Stimulated activated naive B cell treated with anti-CD40 and anti-IgM and Interleukin-4, amounts not matched to agents 10 μg/mL and 1 μg/mL and 100 μg/mL, for 72 hours (primary cell): ENCODE measurements at regions not wholly inside any gene's neighbourhood (a gene's known extent, or its start where the extent isn't known, plus 50 kb on each side); places are given as distances from the start of the nearest gene placed in this dataset.

ENCODE experiments used
- ATAC-seq, 2 donors: fragments of 150-1000 bp; cut with Tn5 transposase; replicated peaks; 2 replicates each; pipeline ENCODE4 v1.10.0; 2021; ENCODE audit warnings: moderate library complexity in 1 of 2
- DNase-seq: peaks from one replicate; pipeline ENCODE4 v3.0.0; 2021
- H3K27ac Mint-ChIP-seq: one replicate; pipeline ENCODE4 v1.8.0; 2022; ENCODE audit warnings: mild to moderate bottlenecking, mixed read lengths
- H3K27me3 Mint-ChIP-seq, 2 donors: one replicate each; pipeline ENCODE4 v1.8.0; 2022; ENCODE audit warnings: mixed read lengths in 2 of 2
- H3K36me3 Mint-ChIP-seq, 2 donors: one replicate each; pipeline ENCODE4 v1.8.0; 2022; ENCODE audit warnings: mixed read lengths in 2 of 2, mild to moderate bottlenecking in 1 of 2
- H3K4me1 Mint-ChIP-seq, 2 donors: one replicate each; pipeline ENCODE4 v1.8.0; 2022; ENCODE audit warnings: mixed read lengths in 2 of 2, mild to moderate bottlenecking in 1 of 2
- H3K4me3 Mint-ChIP-seq, 2 donors: one replicate each; pipeline ENCODE4 v1.8.0; 2022; ENCODE audit warnings: mild to moderate bottlenecking in 2 of 2, mixed read lengths in 2 of 2, moderate library complexity in 1 of 2
- H3K9me3 Mint-ChIP-seq, 2 donors: one replicate each; pipeline ENCODE4 v1.8.0; 2022; ENCODE audit warnings: mixed read lengths in 2 of 2, mild to moderate bottlenecking in 1 of 2

DNA sequence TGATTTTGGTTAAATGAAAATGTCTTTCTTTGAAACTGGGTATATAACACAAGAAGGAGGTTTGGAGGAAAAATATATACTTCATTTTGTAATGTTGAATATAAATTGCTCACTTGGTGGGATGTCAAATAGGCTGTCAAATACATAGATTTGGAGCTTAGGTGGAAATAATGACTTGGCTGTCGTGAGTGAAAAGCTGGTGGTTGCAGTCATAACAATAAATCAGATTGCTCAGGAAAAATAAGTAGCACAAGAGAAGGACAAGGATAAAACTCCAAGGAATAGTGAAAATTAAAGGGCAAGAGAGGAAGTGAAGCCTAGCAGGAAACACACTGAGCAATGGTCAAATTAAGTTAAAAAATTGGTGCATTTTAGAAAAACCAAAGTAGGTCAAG lies 253.0 kb upstream of the ANKRD50 start:
- no peaks in the 10 kb centered on the region for H3K36me3 Mint-ChIP-seq
- H3K9me3 Mint-ChIP-seq, result peaks cover 10 to 14% of the 10 kb centered on the region in 2 donors
- no peak overlapping the region for H3K27ac Mint-ChIP-seq
- no peaks in the 10 kb centered on the region for H3K27me3 Mint-ChIP-seq
- H3K4me1 Mint-ChIP-seq, result no peaks in the 10 kb centered on the region
- DNase-seq, result no peak
- no peak overlapping the region for H3K4me3 Mint-ChIP-seq
- no peak for ATAC-seq

- no peaks in the 10 kb centered on the region for H3K4me1 Mint-ChIP-seq
- no peaks in the 10 kb centered on the region for H3K36me3 Mint-ChIP-seq
- H3K27me3 Mint-ChIP-seq, result no peaks in the 10 kb centered on the region
- ATAC-seq, result no peak
- no peak overlapping the region for H3K4me3 Mint-ChIP-seq
- no peak overlapping the region for H3K27ac Mint-ChIP-seq
- H3K9me3 Mint-ChIP-seq, result peaks cover 14 to 18% of the 10 kb centered on the region in 2 donors
- DNase-seq, result no peak
These were observed 252.4 kb upstream of the ANKRD50 start for GRCh38 chr4:124964852-124965496.

DNA sequence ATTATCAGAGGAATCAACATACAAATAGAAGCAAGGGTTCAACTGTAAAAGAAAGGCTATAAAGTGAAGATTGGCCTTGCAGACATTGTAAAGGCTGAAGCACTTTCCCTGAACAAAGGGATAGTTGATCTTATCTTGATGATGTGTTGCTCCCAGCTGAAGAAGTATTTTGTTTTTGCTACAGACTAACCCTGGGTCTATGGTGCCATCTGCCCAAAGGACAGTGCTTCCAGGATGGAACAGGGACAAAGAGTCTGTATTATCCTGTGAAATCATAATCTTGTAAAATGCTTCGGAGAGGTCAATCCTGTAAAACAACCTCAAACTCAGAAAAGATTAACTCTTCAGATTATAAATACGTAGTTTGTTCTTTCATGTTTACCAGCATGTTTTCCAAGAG lies 251.7 kb upstream of the ANKRD50 start:
- H3K4me1 Mint-ChIP-seq, result no peaks in the 10 kb centered on the region
- DNase-seq (no peak), ATAC-seq (no peak)
- peaks cover 16 to 18% of the 10 kb centered on the region in 2 donors for H3K9me3 Mint-ChIP-seq
- H3K4me3 Mint-ChIP-seq, result no peak overlapping the region
- H3K27ac Mint-ChIP-seq, result no peak overlapping the region
- H3K27me3 Mint-ChIP-seq, result no peaks in the 10 kb centered on the region
- no peaks in the 10 kb centered on the region for H3K36me3 Mint-ChIP-seq

- peaks cover 16 to 18% of the 10 kb centered on the region in 2 donors for H3K9me3 Mint-ChIP-seq
- H3K36me3 Mint-ChIP-seq, result no peaks in the 10 kb centered on the region
- H3K27me3 Mint-ChIP-seq, result no peaks in the 10 kb centered on the region
- H3K4me3 Mint-ChIP-seq, result no peak overlapping the region
- no peak for ATAC-seq
- H3K4me1 Mint-ChIP-seq, result no peaks in the 10 kb centered on the region
- DNase-seq, result no peak
- H3K27ac Mint-ChIP-seq, result no peak overlapping the region
These were observed 248.7 kb upstream of the ANKRD50 start for GRCh38 chr4:124961138-124961750.

DNA sequence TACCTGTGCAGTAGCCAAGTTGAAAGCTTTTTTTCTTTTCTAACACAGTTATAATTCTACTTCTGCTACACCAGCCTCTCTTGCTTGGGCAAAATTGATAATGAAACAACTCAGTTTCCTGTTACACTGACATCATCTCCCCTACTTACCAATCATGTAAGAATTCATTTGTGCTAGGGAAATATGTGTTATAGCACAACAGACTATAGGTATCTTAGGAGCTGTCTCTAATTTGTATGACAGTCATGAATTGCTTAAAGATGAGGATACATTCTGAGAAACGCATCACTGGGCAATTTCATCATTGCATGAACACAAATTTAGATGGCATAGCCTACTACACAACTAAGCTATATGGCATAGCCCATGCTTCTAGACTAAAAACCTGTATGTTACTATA lies 246.3 kb upstream of the ANKRD50 start:
- Mint-ChIP-seq H3K27me3 (no peaks in the 10 kb centered on the region), H3K36me3 (no peaks in the 10 kb centered on the region), H3K27ac (no peak overlapping the region), H3K4me1 (no peaks in the 10 kb centered on the region), H3K4me3 (no peak overlapping the region), H3K9me3 (peaks cover 16 to 18% of the 10 kb centered on the region in 2 donors)
- ATAC-seq (no peak), DNase-seq (no peak)

DNA sequence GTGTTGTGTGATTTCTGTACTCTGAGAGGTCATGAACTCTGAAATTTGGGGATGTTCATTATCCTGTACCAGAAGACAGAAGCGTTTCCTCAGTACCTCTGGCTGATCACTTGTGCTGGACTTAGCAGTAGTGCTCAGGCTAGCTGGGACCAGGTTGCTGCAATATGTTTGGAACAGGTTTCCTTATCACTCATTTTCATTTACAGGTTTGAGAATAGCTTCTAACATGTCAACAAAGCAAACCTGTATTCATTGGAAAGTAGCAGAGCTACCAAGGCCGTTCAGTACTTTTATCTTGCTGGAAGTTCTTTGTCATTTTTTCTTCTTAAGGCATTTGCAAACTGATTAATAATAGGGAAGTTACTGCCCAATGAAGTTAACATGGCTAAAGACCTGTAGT lies 242.9 kb upstream of the ANKRD50 start:
- Mint-ChIP-seq H3K4me1 (no peaks in the 10 kb centered on the region), H3K27me3 (no peaks in the 10 kb centered on the region), H3K36me3 (no peaks in the 10 kb centered on the region), H3K9me3 (peaks cover 8 to 12% of the 10 kb centered on the region in 2 donors), H3K4me3 (no peak overlapping the region), H3K27ac (no peak overlapping the region)
- DNase-seq (no peak), ATAC-seq (no peak)

DNA sequence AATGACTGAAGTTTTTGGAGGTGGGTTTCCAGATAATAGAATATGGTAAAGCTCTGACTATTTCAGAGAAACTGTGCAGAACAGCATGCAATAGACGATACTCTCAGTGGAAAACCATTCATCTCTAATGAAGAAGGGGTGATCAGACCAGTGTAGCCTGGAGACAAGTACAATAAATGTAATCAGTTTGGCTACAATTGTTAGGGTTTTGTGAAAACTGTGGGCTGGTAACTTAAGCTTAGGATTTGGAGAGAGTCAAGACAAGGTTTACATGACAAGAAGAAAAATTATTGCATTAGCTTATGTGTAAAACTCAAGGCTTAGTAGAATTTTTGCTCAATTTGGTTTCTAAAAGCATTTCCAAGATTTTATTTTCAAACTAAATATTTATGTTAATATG lies 241.5 kb upstream of the ANKRD50 start:
- DNase-seq (no peak), ATAC-seq (no peak)
- H3K36me3 Mint-ChIP-seq, result no peaks in the 10 kb centered on the region
- H3K27me3 Mint-ChIP-seq, result no peaks in the 10 kb centered on the region
- no peak overlapping the region for H3K4me3 Mint-ChIP-seq
- no peaks in the 10 kb centered on the region for H3K4me1 Mint-ChIP-seq
- H3K27ac Mint-ChIP-seq, result no peak overlapping the region
- peaks cover 4 to 5% of the 10 kb centered on the region in 2 donors for H3K9me3 Mint-ChIP-seq

GRCh38 chr4:124953486-124953885 lies 241.0 kb upstream of the ANKRD50 start:
- Mint-ChIP-seq H3K27ac (no peak overlapping the region), H3K9me3 (peaks cover 4 to 5% of the 10 kb centered on the region in 2 donors), H3K4me1 (no peaks in the 10 kb centered on the region), H3K36me3 (no peaks in the 10 kb centered on the region), H3K4me3 (no peak overlapping the region), H3K27me3 (no peaks in the 10 kb centered on the region)
- no peak for ATAC-seq
- DNase-seq, result no peak

GRCh38 chr4:124953061-124953460 lies 240.5 kb upstream of the ANKRD50 start:
- DNase-seq, result no peak
- Mint-ChIP-seq H3K9me3 (peaks cover 4 to 5% of the 10 kb centered on the region in 2 donors), H3K27ac (no peak overlapping the region), H3K27me3 (no peaks in the 10 kb centered on the region), H3K4me1 (no peaks in the 10 kb centered on the region), H3K36me3 (no peaks in the 10 kb centered on the region), H3K4me3 (no peak overlapping the region)
- ATAC-seq, result no peak

DNA sequence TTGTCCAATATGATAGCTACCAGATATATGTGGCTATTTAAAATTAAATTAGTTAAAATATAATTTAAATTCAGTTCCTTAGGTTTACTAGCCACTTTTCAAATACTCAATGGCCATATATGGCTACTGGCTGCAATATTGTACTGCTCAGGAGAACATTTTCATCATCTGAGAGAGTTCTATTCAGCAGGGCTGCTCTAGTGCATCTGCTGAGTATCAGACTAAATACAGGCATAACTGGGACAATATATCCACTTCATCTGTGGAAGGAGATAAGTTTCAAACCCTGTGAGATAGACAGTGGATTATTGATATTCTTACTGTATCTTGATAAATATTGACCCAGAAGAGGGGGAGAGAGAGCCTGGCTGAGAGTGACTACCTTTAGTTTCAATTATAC lies 240.1 kb upstream of the ANKRD50 start:
- DNase-seq (no peak), ATAC-seq (no peak)
- no peaks in the 10 kb centered on the region for H3K27me3 Mint-ChIP-seq
- no peak overlapping the region for H3K27ac Mint-ChIP-seq
- H3K36me3 Mint-ChIP-seq, result no peaks in the 10 kb centered on the region
- no peaks in the 10 kb centered on the region for H3K4me1 Mint-ChIP-seq
- H3K4me3 Mint-ChIP-seq, result no peak overlapping the region
- H3K9me3 Mint-ChIP-seq, result peaks cover 4 to 5% of the 10 kb centered on the region in 2 donors

DNA sequence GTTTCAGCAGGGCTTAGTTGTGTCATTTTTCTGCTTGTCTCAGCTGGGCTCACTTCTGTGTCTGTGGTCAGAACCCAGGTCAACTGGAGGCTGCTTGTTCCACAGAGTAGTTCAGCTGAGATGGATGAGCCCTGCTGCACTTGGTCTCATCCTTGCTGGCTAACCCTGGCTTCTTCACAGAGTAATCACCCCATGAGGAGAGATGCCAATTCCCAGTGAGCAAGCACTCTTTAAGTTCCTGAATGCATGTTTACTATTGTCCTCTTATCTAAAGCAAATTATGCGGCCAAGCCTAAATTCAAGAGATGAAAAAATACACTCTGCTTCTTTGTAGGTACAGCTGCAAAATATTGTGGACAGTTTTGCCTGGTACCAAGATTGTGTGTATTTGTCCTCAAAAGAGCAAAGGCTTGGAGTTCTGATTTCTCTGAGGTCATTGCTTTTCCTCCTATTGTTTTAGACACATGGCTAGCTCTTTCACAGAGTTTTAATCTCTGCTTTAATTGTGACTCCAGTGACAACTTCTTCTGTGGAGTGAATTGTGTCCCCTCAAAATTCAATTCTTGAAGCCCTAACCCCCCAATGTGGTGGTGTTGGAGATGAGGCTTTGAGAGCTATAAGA lies 236.6 kb upstream of the ANKRD50 start:
- no peaks in the 10 kb centered on the region for H3K27me3 Mint-ChIP-seq
- no peak overlapping the region for H3K27ac Mint-ChIP-seq
- H3K4me3 Mint-ChIP-seq, result no peak overlapping the region
- H3K4me1 Mint-ChIP-seq, result no peaks in the 10 kb centered on the region
- H3K36me3 Mint-ChIP-seq, result no peaks in the 10 kb centered on the region
- peaks cover 4 to 5% of the 10 kb centered on the region in 2 donors for H3K9me3 Mint-ChIP-seq
- no peak for DNase-seq
- no peak for ATAC-seq

DNA sequence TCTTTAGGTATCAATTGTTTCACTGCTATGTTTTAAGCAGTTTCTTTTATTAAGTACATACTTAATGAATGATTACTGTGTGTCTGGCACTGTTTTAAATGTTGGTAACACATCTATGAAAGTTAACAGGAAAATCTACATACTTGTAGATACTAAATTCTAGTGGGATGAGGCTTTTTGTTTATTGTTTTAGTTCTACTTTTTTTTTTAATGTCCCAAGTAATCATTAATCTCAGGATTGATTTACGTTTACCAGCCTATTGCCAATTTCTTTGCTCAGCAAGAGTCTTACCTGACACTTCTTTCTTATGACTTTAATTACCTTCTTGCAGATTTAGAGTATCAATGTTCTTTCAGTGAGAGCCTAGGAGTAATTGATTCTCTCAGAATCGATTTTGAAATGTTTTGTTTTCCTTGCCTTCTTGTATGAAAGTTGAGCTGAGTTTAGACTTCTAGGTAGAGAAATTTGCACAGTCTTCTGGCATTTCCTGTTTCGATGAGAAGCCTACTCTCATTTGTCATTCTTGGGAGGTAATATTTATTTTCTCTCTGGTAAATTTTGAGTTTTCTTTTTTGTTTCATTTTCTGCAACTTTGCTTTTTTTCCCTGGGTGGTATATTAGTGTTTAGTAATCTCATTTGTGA lies 235.2 kb upstream of the ANKRD50 start:
- no peak for ATAC-seq
- DNase-seq, result no peak
- H3K27ac Mint-ChIP-seq, result no peak overlapping the region
- no peaks in the 10 kb centered on the region for H3K4me1 Mint-ChIP-seq
- H3K9me3 Mint-ChIP-seq, result peaks cover 5 to 8% of the 10 kb centered on the region in 2 donors
- H3K4me3 Mint-ChIP-seq, result no peak overlapping the region
- H3K36me3 Mint-ChIP-seq, result no peaks in the 10 kb centered on the region
- no peaks in the 10 kb centered on the region for H3K27me3 Mint-ChIP-seq

DNA sequence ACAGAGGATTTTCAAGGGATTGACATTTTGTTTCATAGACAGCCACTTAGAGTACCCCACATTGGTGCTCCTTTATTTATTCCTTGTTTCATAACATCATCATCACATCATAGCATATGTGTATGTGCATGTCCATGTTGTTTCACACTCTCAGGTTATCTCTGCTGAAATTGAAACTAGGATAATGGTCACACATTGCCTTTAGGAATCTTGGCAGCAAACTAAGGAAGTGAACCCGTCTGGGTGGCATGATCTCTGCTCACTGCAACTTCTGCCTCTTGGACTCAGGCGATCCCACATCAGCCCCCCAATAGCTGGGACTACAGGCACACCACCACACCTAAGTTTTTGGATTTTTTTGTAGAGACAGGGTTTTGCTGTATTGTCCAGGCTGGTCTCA lies 234.2 kb upstream of the ANKRD50 start:
- no peak overlapping the region for H3K4me3 Mint-ChIP-seq
- ATAC-seq, result no peak
- H3K27ac Mint-ChIP-seq, result no peak overlapping the region
- no peak for DNase-seq
- peaks cover 5 to 7% of the 10 kb centered on the region in 2 donors for H3K9me3 Mint-ChIP-seq
- no peaks in the 10 kb centered on the region for H3K27me3 Mint-ChIP-seq
- H3K4me1 Mint-ChIP-seq, result no peaks in the 10 kb centered on the region
- no peaks in the 10 kb centered on the region for H3K36me3 Mint-ChIP-seq

DNA sequence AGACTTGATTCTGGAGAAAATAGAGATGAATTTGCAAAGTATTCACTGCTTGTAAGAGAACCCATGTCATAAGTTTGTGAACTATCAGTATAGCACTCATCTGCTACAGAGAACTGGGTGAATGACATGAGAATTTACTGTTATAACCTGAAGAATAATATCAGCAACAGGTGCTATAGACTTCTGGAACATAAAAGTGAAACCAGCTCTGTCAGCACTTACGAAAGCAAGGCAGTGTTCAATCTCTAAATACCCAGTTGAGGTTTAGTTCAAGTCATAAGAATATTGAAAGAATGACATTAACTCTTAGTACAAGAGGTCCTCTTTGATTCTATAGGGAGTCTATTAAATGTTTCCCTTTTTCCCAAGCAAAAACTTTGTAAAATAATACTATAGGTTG lies 232.9 kb upstream of the ANKRD50 start:
- no peak overlapping the region for H3K27ac Mint-ChIP-seq
- DNase-seq, result no peak
- H3K4me3 Mint-ChIP-seq, result no peak overlapping the region
- peaks cover 0 to 4% of the 10 kb centered on the region in 2 donors for H3K9me3 Mint-ChIP-seq
- no peaks in the 10 kb centered on the region for H3K27me3 Mint-ChIP-seq
- ATAC-seq, result no peak
- no peaks in the 10 kb centered on the region for H3K4me1 Mint-ChIP-seq
- no peaks in the 10 kb centered on the region for H3K36me3 Mint-ChIP-seq

DNA sequence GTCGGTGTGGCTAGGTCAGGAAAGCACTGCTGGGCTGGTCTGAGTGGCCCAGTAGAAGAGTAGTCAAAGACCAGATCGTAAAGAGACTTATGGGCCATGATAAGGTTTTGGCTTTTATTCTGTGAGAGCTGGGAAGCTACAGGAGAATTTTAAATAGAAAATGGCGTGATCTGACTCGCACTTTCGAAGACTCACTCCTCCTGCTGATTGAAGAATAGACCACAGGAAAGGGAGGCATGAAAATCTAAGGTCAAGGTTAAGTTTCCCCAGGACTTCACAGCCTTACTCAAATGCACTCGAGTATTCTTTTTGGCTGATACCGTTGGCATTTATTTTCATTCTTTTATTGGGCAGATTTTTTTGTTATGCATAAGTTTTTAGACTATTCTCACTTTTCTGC lies 231.4 kb upstream of the ANKRD50 start:
- H3K27ac Mint-ChIP-seq, result no peak overlapping the region
- DNase-seq (no peak), ATAC-seq (no peak)
- no peaks in the 10 kb centered on the region for H3K36me3 Mint-ChIP-seq
- peaks cover 0 to 4% of the 10 kb centered on the region in 2 donors for H3K9me3 Mint-ChIP-seq
- no peak overlapping the region for H3K4me3 Mint-ChIP-seq
- H3K4me1 Mint-ChIP-seq, result no peaks in the 10 kb centered on the region
- H3K27me3 Mint-ChIP-seq, result no peaks in the 10 kb centered on the region
